SK-N-SH treated with all-trans-retinoic acid at 6 μM for 48 hours (cell line): ENCODE measurements at regions not wholly inside any gene's neighbourhood (a gene's known extent, or its start where the extent isn't known, plus 50 kb on each side); places are given as distances from the start of the nearest gene placed in this dataset.

ENCODE experiments used
- ATAC-seq: fragments of 200-7000 bp; cut with Tn5 transposase; 3 replicates; pipeline ENCODE4 v1.9.1; 2020; ENCODE audit warnings: mild to moderate bottlenecking, moderate library complexity
- ARNTL ChIP-seq: fragments of 450-650 bp; formaldehyde crosslinking; IDR thresholded peaks from 2 replicates; pipeline ENCODE4 v1.5.0; 2020; ENCODE audit warnings: low read depth, mild to moderate bottlenecking, moderate library complexity, borderline replicate concordance
- BACH2 ChIP-seq: fragments of 250-450 bp; sonication (Bioruptor Pico); IDR thresholded peaks from 2 replicates; pipeline ENCODE4 v1.9.0; 2021; ENCODE audit warnings: mild to moderate bottlenecking, borderline replicate concordance
- CREB5 ChIP-seq: fragments of 250-450 bp; sonication (Bioruptor Pico); IDR thresholded peaks from 2 replicates; pipeline ENCODE4 v1.5.1; 2020; ENCODE audit warnings: low read depth, mild to moderate bottlenecking, moderate library complexity
- CSDC2 ChIP-seq: fragments of 250-450 bp; sonication (Bioruptor Pico); IDR thresholded peaks from 2 replicates; pipeline ENCODE4 v1.5.0; 2020; ENCODE audit warnings: mild to moderate bottlenecking, moderate library complexity
- CSRNP3 ChIP-seq: fragments of 250-450 bp; sonication (Bioruptor Pico); IDR thresholded peaks from 2 replicates; pipeline ENCODE4 v1.5.1; 2021; ENCODE audit warnings: mild to moderate bottlenecking, moderate library complexity
- ESRRG ChIP-seq: fragments of 250-450 bp; sonication (Bioruptor Pico); IDR thresholded peaks from 2 replicates; pipeline ENCODE4 v1.6.1; 2021; ENCODE audit warnings: mild to moderate bottlenecking
- GLIS3 ChIP-seq: fragments of 250-450 bp; sonication (Bioruptor Pico); IDR thresholded peaks from 2 replicates; pipeline ENCODE4 v1.5.0; 2020; ENCODE audit warnings: mild to moderate bottlenecking, moderate library complexity
- ISL1 ChIP-seq: fragments of 250-450 bp; sonication (Bioruptor Pico); IDR thresholded peaks from 2 replicates; pipeline ENCODE4 v2.1.2; 2022; ENCODE audit warnings: mild to moderate bottlenecking, moderate library complexity
- OSR1 ChIP-seq: fragments of 250-450 bp; sonication (Bioruptor Pico); IDR thresholded peaks from 2 replicates; pipeline ENCODE4 v1.8.0; 2022; ENCODE audit warnings: moderate library complexity, mild to moderate bottlenecking, inconsistent platforms
- PATZ1 ChIP-seq: fragments of 250-450 bp; sonication (Bioruptor Pico); IDR thresholded peaks from 2 replicates; pipeline ENCODE4 v1.8.0; 2020; ENCODE audit warnings: mild to moderate bottlenecking, moderate library complexity, borderline replicate concordance
- POU6F1 ChIP-seq: fragments of 250-450 bp; sonication (Bioruptor Pico); IDR thresholded peaks from 2 replicates; pipeline ENCODE4 v1.8.0; 2021; ENCODE audit warnings: low read depth, mild to moderate bottlenecking, moderate library complexity, borderline replicate concordance
- PPARA ChIP-seq: fragments of 250-450 bp; sonication (Bioruptor Pico); IDR thresholded peaks from 2 replicates; pipeline ENCODE4 v1.5.0; 2020; ENCODE audit warnings: mild to moderate bottlenecking, borderline replicate concordance
- RARB ChIP-seq: fragments of 250-450 bp; sonication (Bioruptor Pico); IDR thresholded peaks from 2 replicates; pipeline ENCODE4 v1.8.0; 2021; ENCODE audit warnings: mild to moderate bottlenecking, moderate library complexity
- SNAI2 ChIP-seq: fragments of 250-450 bp; sonication (Bioruptor Pico); IDR thresholded peaks from 2 replicates; pipeline ENCODE4 v1.5.0; 2020; ENCODE audit warnings: mild to moderate bottlenecking, moderate library complexity
- TCF4 ChIP-seq: fragments of 250-450 bp; sonication (Bioruptor Pico); IDR thresholded peaks from 2 replicates; pipeline ENCODE4 v1.8.0; 2021; ENCODE audit warnings: mild to moderate bottlenecking, moderate library complexity, borderline replicate concordance
- TOX ChIP-seq: fragments of 250-450 bp; sonication (Bioruptor Pico); IDR thresholded peaks from 2 replicates; pipeline ENCODE4 v1.8.0; 2021; ENCODE audit warnings: mild to moderate bottlenecking, moderate library complexity, borderline replicate concordance
- TSHZ2 ChIP-seq: fragments of 250-450 bp; sonication (Bioruptor Pico); IDR thresholded peaks from 2 replicates; pipeline ENCODE4 v1.5.0; 2020; ENCODE audit warnings: mild to moderate bottlenecking, moderate library complexity
- ZC3H10 ChIP-seq: fragments of 250-450 bp; sonication (Bioruptor Pico); IDR thresholded peaks from 2 replicates; pipeline ENCODE4 v1.5.1; 2021; ENCODE audit warnings: mild to moderate bottlenecking, moderate library complexity
- ZFP3 ChIP-seq: fragments of 250-450 bp; sonication (Bioruptor Pico); IDR thresholded peaks from 2 replicates; pipeline ENCODE4 v1.5.0; 2020; ENCODE audit warnings: mild to moderate bottlenecking, moderate library complexity
- ZFP30 ChIP-seq: fragments of 450-650 bp; formaldehyde crosslinking; IDR thresholded peaks from 2 replicates; pipeline ENCODE4 v1.5.0; 2022; ENCODE audit warnings: mild to moderate bottlenecking, moderate library complexity
- ZNF565 ChIP-seq: fragments of 450-650 bp; formaldehyde crosslinking; conservative IDR thresholded peaks from 2 replicates; pipeline ENCODE4 v1.5.0; 2020; ENCODE audit warnings: low read depth, mild to moderate bottlenecking, moderate library complexity
- ZNF70 ChIP-seq: fragments of 450-650 bp; formaldehyde crosslinking; IDR thresholded peaks from 2 replicates; pipeline ENCODE4 v1.5.0; 2020; ENCODE audit warnings: mild to moderate bottlenecking, moderate library complexity
- ZNF8 ChIP-seq: fragments of 450-650 bp; formaldehyde crosslinking; IDR thresholded peaks from 2 replicates; pipeline ENCODE4 v1.5.0; 2020; ENCODE audit warnings: mild to moderate bottlenecking, moderate library complexity

GRCh38 chr10:59093461-59093860 is 83.0 kb upstream of the PHYHIPL start:
- TF ChIP-seq RARB (CRISPR knock-in tag) = no peak
- TF ChIP-seq ZFP30 (CRISPR knock-in tag) = no peak
- TF ChIP-seq PPARA (CRISPR knock-in tag) = no peak
- TF ChIP-seq CSDC2 (CRISPR knock-in tag) = no peak
- no peak for TF ChIP-seq CREB5 (CRISPR knock-in tag)
- no peak for TF ChIP-seq ZC3H10 (CRISPR knock-in tag)
- TF ChIP-seq PATZ1 = no peak
- TF ChIP-seq ZNF565 (CRISPR knock-in tag) = no peak
- TF ChIP-seq GLIS3 (CRISPR knock-in tag) = no peak
- TF ChIP-seq POU6F1 = no peak
- no peak for TF ChIP-seq TSHZ2 (CRISPR knock-in tag)
- TF ChIP-seq BACH2 (CRISPR knock-in tag) = no peak
- TF ChIP-seq TOX = no peak
- no peak for ATAC-seq

GRCh38 chr10:59096631-59097030 is 79.8 kb upstream of the PHYHIPL start:
- no peak for ATAC-seq
- TF ChIP-seq ARNTL (CRISPR knock-in tag) (no peak), TOX (no peak), ZNF8 (no peak), ZNF70 (no peak)

GRCh38 chr10:59098387-59098786 is 78.1 kb upstream of the PHYHIPL start:
- TF ChIP-seq TOX = no peak
- no peak for TF ChIP-seq ISL1 (CRISPR knock-in tag)
- TF ChIP-seq ZNF70 = no peak
- no peak for TF ChIP-seq ZNF565 (CRISPR knock-in tag)
- TF ChIP-seq ZFP3 = no peak
- TF ChIP-seq PATZ1 = no peak
- TF ChIP-seq TCF4 (CRISPR knock-in tag) = no peak
- TF ChIP-seq BACH2 (CRISPR knock-in tag) = no peak
- TF ChIP-seq ESRRG (CRISPR knock-in tag) = no peak
- no peak for TF ChIP-seq CSDC2 (CRISPR knock-in tag)
- TF ChIP-seq TSHZ2 (CRISPR knock-in tag) = no peak
- no peak for TF ChIP-seq RARB (CRISPR knock-in tag)
- TF ChIP-seq CREB5 (CRISPR knock-in tag) = no peak
- TF ChIP-seq ZNF8 = no peak
- TF ChIP-seq SNAI2 (CRISPR knock-in tag) = no peak
- TF ChIP-seq CSRNP3 (CRISPR knock-in tag) = no peak
- TF ChIP-seq OSR1 = no peak
- TF ChIP-seq GLIS3 (CRISPR knock-in tag) = no peak
- no peak for TF ChIP-seq ZFP30 (CRISPR knock-in tag)
- TF ChIP-seq ZC3H10 (CRISPR knock-in tag) = no peak
- peak; percentile 58 for ATAC-seq
